ENCODE measurements at regions not wholly inside any gene's neighbourhood (a gene's known extent, or its start where the extent isn't known, plus 50 kb on each side); places are given as distances from the start of the nearest gene placed in this dataset.

DNA sequence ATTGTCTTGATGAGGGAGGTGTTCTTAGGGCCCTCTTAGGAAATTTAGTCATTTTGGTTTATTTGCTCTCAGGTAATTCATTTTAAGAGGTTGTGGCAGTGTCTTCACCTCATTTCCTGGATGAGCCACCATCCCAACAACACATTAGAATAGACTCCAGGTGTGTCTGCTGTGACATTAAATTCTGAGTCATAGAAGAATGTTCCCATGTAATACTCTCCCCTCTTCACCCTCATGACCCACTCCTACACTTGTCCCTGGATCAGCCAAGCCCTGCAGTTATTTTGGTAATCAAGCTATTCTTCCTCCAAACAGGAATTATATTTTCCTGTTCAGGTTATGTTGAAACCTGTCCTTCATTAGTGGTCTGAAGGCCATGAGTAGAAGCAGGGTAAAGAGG lies 944.1 kb downstream of the SORCS3 start:
- TF ChIP-seq POLR2A (IDR thresholded peaks at IDR 0.05; ENCODE audit: control extremely low read depth in 1 of 2, low read depth in 2 of 2, low read length in 2 of 2) (no peak), EZH2 (IDR thresholded peaks at IDR 0.05; ENCODE audit: low read depth, low read length, severe bottlenecking) (no peak), MAX (IDR thresholded peaks at IDR 0.05) (no peak), JUND (IDR thresholded peaks at IDR 0.05; ENCODE audit: low read length) (no peak), FOSL1 (IDR thresholded peaks at IDR 0.05; ENCODE audit: insufficient read depth, low read depth, low read length) (no peak), POLR2AphosphoS5 (IDR thresholded peaks at IDR 0.05; ENCODE audit: low read depth, low read length) (no peak), EP300 (IDR thresholded peaks at IDR 0.05; ENCODE audit: borderline replicate concordance in 1 of 2, low read depth in 2 of 2, low read length in 2 of 2) (no peak), RFX5 (IDR thresholded peaks at IDR 0.05; ENCODE audit: borderline replicate concordance, low read depth, low read length) (no peak), CBX5 (IDR thresholded peaks at IDR 0.05; ENCODE audit: low read depth, low read length) (no peak), TCF12 (IDR thresholded peaks at IDR 0.05; ENCODE audit: low read depth, low read length) (no peak)
- TF ChIP-seq, protein P1, sequence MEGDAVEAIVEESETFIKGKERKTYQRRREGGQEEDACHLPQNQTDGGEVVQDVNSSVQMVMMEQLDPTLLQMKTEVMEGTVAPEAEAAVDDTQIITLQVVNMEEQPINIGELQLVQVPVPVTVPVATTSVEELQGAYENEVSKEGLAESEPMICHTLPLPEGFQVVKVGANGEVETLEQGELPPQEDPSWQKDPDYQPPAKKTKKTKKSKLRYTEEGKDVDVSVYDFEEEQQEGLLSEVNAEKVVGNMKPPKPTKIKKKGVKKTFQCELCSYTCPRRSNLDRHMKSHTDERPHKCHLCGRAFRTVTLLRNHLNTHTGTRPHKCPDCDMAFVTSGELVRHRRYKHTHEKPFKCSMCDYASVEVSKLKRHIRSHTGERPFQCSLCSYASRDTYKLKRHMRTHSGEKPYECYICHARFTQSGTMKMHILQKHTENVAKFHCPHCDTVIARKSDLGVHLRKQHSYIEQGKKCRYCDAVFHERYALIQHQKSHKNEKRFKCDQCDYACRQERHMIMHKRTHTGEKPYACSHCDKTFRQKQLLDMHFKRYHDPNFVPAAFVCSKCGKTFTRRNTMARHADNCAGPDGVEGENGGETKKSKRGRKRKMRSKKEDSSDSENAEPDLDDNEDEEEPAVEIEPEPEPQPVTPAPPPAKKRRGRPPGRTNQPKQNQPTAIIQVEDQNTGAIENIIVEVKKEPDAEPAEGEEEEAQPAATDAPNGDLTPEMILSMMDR (IDR thresholded peaks at IDR 0.05; ENCODE audit: control extremely low read depth in 1 of 3, insufficient read depth in 1 of 3, low read depth in 1 of 3, low read length in 3 of 3) = no peak
